ENCODE measurements at regions not wholly inside any gene's neighbourhood (a gene's known extent, or its start where the extent isn't known, plus 50 kb on each side); places are given as distances from the start of the nearest gene placed in this dataset.
"Not testable (repeated sequence)": the region's sequence is repeated elsewhere in the genome, so short reads cannot be mapped to it uniquely, and the experiment has no call there.

GRCh38 chr22:25348391-25348790 lies 129.0 kb downstream of the CRYBB2 start:
- Mint-ChIP-seq H3K4me1 (no peaks in the 10 kb centered on the region), H3K27ac (no peak overlapping the region), H3K4me3 (no peak overlapping the region), H3K9me3 (peaks cover 5% of the 10 kb centered on the region), H3K36me3 (peaks cover 37% of the 10 kb centered on the region), H3K27me3 (ENCODE audit: low read depth) (no peaks in the 10 kb centered on the region)
- no peak for DNase-seq (ENCODE audit: low spot score in 2 of 2, unreplicated experiment in 2 of 2)
- TF ChIP-seq CTCF (IDR thresholded peaks at IDR 0.05; ENCODE audit: unreplicated experiment), result no peak

- not testable (repeated sequence) for H3K4me3 Mint-ChIP-seq; H3K4me1 Mint-ChIP-seq; H3K27me3 Mint-ChIP-seq (ENCODE audit: low read depth); H3K27ac Mint-ChIP-seq; H3K9me3 Mint-ChIP-seq; DNase-seq (ENCODE audit: low spot score in 2 of 2, unreplicated experiment in 2 of 2)
- peaks cover 36% of the 10 kb centered on the region for H3K36me3 Mint-ChIP-seq
These were observed 129.6 kb downstream of the CRYBB2 start for GRCh38 chr22:25348996-25349395.

GRCh38 chr22:25350551-25350971 lies 131.1 kb downstream of the CRYBB2 start:
- Mint-ChIP-seq H3K9me3 (no peaks in the 10 kb centered on the region), H3K27me3 (ENCODE audit: low read depth) (no peaks in the 10 kb centered on the region), H3K27ac (no peak overlapping the region), H3K36me3 (peaks cover 38% of the 10 kb centered on the region), H3K4me1 (no peaks in the 10 kb centered on the region), H3K4me3 (no peak overlapping the region)
- no peak for TF ChIP-seq CTCF (IDR thresholded peaks at IDR 0.05; ENCODE audit: unreplicated experiment)
- DNase-seq (ENCODE audit: low spot score in 2 of 2, unreplicated experiment in 2 of 2), result no peak

GRCh38 chr22:25351631-25352293 lies 132.3 kb downstream of the CRYBB2 start:
- H3K27ac Mint-ChIP-seq, result no peak overlapping the region
- H3K9me3 Mint-ChIP-seq, result no peaks in the 10 kb centered on the region
- no peak for DNase-seq (ENCODE audit: low spot score in 2 of 2, unreplicated experiment in 2 of 2)
- no peaks in the 10 kb centered on the region for H3K4me1 Mint-ChIP-seq
- peaks cover 35% of the 10 kb centered on the region for H3K36me3 Mint-ChIP-seq
- no peaks in the 10 kb centered on the region for H3K27me3 Mint-ChIP-seq (ENCODE audit: low read depth)
- TF ChIP-seq CTCF (IDR thresholded peaks at IDR 0.05; ENCODE audit: unreplicated experiment), result no peak
- no peak overlapping the region for H3K4me3 Mint-ChIP-seq

GRCh38 chr22:25352294-25352680 lies 132.8 kb downstream of the CRYBB2 start:
- no peaks in the 10 kb centered on the region for H3K27me3 Mint-ChIP-seq (ENCODE audit: low read depth)
- no peak overlapping the region for H3K27ac Mint-ChIP-seq
- TF ChIP-seq CTCF (IDR thresholded peaks at IDR 0.05; ENCODE audit: unreplicated experiment), result no peak
- H3K36me3 Mint-ChIP-seq, result peaks cover 35% of the 10 kb centered on the region
- no peak for DNase-seq (ENCODE audit: low spot score in 2 of 2, unreplicated experiment in 2 of 2)
- H3K4me1 Mint-ChIP-seq, result no peaks in the 10 kb centered on the region
- H3K9me3 Mint-ChIP-seq, result no peaks in the 10 kb centered on the region
- H3K4me3 Mint-ChIP-seq, result no peak overlapping the region

- no peak overlapping the region for H3K27ac Mint-ChIP-seq
- peaks cover 28% of the 10 kb centered on the region for H3K36me3 Mint-ChIP-seq
These were observed 134.3 kb downstream of the CRYBB2 start for GRCh38 chr22:25353516-25354445.

More at GRCh38 chr22:25353516-25354445, 134.3 kb downstream of the CRYBB2 start:
- no peak for TF ChIP-seq CTCF (IDR thresholded peaks at IDR 0.05; ENCODE audit: unreplicated experiment)
- H3K27me3 Mint-ChIP-seq (ENCODE audit: low read depth), result no peaks in the 10 kb centered on the region
- no peaks in the 10 kb centered on the region for H3K9me3 Mint-ChIP-seq
- DNase-seq (ENCODE audit: low spot score in 2 of 2, unreplicated experiment in 2 of 2), result no peak
- H3K4me3 Mint-ChIP-seq, result no peak overlapping the region
- H3K4me1 Mint-ChIP-seq, result no peaks in the 10 kb centered on the region
